Activated effector memory CD4-positive, alpha-beta T cell treated with Interleukin-2 at 50 U/mL for 16 hours (primary cell): ENCODE measurements at regions not wholly inside any gene's neighbourhood (a gene's known extent, or its start where the extent isn't known, plus 50 kb on each side); places are given as distances from the start of the nearest gene placed in this dataset.

ENCODE experiments used
- DNase-seq: peaks from one replicate; pipeline ENCODE4 v3.0.0-alpha.2; 2020

DNA sequence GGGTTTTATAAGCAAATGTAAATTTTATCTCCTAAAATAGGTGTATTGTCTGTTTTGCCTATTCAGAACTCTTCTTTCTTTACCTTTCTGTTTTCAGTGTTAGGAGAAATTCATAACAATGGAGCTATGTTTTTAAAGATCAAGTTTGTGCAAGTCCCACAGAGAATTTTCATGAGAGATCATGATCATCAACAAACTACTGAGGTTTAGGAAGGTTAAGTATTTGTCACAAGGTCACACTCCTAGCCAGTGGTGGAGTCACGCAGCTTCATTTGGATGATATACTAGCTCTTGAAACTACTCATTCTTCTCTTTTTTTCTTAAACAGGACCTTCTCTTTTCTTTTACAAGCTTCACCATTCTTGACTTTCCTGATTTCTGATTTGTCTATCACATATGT lies 892.6 kb upstream of the FRG1 start:
- no peak for DNase-seq

DNA sequence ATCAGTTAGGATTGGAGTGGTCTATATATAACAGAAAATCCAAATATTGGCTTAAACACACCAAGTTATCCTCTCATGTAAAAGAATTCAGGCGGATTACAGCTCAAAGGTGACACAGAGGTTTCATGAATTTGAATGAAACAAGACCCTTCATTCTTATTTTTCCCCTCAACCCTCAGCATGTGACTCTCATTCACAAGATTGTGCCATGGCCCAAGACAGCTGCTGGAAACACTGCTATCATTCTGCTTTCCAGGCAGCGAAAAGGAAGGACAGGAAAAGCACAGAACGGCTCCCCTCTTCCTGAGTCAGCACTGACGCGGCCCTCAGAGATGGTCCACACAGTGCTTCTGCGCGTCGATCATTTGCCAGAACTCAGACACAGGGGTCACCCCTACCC lies 891.0 kb upstream of the FRG1 start:
- no peak for DNase-seq

DNA sequence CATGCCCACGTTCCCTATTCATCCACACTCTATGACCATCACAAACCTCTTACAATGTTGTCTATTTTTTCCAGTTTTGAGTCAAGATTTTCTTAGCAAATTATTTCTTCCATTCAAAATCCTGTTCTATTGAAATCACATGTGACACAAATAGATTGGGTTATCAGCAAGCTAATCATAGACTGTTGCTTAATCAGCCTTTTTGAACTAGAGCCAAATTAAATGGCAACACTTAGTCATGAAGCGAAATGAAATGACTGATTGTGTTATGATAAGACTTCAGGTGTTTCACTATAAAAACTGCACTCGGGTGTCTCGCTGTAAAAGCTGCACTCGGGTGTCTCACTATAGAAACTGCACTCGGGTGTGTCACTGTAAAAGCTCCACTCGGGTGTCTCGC lies 890.0 kb upstream of the FRG1 start:
- no peak for DNase-seq

DNA sequence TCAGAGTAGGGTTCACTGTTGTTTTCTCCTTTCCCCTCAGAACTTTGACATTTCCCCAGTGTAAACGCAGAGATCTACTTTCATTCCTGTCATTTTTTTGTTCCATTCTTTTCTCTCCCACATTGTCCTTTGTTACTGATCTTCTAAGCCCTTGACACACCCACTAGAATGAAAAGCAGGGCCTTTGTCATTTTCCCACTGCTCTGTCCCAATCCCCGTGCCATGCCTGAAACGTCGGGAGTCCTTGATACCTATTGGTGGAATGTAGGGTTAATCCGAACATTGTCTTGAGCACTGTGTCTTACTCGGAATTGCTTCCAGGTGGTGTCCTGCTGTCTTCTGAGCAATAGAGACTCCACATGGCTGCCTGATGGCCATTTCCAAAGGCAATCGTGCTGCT lies 887.1 kb upstream of the FRG1 start:
- no peak for DNase-seq

DNA sequence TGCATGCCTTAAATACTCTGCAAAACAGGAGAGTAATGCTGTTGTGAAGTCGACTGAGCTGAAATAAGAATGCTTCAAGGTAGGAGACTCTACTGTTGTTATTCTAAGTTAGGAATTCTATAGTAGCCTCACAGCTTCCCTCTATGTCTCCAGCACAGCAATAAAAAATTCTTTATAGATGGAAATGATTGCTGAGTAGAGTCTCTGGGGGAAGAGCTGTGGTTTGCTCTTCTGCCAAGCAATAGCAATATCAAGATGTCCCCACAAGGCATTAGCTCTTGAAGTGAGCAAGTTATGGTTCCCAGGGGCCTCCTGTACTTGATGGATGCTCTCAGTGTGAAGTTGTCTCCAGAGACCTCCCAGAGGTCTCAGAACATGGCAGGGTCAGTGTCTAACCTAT lies 880.6 kb upstream of the FRG1 start:
- DNase-seq = no peak

DNA sequence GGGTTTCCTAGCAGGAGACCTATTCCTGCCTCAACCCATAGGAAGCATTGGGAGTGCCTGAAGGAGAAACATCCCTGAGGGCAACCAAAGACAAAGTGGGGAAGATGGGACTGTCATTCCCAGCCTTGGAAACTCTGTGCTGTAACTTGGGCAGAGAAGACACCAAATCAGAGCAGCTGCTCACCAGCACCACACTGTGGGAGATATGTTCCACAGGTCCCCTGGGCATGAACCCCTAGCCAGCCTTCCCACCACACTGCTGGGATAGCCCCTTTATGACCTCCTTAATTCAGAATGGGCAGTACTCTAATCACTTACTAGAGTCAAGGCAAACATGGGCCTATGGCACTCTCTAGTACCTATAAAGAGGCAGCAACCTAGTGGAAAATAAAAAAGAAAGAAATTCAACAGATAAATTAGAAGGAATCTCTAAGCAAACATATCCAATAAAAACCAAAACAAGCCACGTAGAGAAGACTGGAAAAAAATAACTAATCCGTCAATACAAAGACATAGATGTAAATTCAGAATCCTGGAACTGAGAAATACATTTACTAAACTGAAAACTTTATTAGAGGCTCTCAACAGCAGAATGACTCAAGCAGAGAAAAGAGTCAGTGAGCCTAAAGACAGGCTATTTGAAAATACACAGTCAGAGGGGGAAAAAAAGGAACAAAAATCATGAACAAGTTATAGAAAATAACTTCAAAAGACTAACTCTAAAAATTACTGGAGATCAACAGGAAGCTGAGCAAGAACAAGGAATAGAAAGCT lies 878.4 kb upstream of the FRG1 start:
- no peak for DNase-seq

DNA sequence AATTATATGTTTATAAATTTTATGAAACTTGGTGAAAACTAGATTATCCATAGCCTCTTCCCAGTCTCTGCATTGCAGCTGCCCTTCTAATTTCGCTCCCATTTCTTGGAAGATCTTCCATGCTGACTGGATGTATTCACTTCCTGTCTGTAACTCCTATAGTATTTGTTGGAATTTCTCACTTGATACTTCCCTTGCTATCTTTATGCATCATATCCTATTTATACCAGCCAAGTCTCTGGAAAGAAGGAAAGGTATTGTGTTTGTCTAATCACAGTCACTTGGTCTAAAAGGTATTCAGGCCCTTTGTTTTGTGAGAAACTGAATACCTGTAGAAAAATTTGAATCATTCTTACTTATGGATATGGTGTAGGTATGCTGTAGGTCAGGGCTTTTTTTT lies 870.9 kb upstream of the FRG1 start:
- no peak for DNase-seq

DNA sequence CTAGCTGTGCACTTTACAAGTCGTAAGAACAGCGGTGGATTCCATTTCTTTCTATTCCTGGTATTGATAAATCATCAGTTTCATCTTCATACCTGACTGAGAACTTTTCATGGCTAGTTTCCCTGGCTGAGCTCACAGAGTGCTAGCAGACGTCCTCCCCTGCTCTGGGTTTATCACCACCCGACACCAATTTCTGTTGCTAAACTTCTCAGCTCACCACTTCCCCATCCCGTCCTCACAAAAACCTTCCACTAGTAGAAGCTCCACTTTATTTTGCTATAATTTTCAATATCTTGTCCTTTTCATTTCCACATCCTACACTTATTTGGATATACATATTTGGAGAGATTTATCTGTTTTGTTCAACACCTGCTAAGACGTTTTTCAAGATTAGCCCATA lies 869.4 kb upstream of the FRG1 start:
- DNase-seq = no peak

DNA sequence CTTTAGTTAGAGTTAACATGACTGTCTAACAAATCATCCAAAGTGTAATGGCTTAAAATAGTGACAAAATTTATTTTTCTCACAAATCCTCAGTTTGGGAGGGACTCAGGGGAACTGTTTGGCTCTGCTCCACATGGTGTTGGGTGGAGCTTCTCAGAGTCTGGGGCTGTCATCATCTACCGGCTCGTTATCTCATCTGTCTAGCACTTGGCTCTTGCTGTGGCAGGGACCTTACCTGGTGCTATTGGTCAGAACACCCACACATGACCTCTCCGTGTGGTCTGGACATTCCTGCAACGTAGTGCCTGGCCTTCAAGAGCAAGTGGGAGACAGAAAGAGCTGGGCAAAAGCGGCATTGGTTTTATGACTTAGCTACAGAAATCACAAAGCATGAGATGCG lies 866.9 kb upstream of the FRG1 start:
- no peak for DNase-seq

DNA sequence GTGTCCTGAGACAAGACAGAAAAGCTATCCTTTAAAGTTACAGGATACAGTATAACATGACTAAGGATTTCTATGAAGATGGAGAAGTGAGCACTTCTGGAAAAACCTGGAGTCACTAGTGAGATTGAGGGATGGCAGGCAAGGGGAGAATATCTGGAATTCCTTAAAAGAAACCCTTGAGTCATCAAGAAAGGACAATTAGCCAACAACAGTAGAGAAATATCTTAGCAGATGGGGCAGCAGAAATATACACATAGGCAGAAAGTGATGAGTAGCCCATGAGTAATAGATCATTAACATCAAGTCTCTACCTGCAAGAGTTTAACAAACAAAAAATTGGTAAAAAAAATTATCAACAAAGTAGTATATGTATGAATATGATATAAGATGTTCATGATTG lies 858.8 kb upstream of the FRG1 start:
- DNase-seq = no peak

DNA sequence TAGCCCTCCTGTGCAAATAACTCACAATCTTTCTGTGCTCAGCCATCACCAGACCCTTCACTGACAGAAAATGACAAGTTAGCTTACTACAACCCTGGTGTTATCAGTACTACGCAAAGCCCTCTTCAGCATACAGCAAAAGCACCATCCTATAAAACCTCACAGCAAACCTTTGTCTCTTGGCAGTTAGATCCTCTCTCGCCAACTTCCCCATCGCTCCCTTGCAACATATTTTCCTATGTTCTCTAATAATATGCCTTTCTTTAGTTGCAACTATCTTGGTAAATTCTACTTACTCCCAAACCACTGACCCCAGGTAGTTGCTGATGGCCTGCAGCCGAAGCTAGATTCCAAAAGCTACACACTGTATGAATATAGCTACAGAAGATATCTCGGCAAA lies 856.9 kb upstream of the FRG1 start:
- no peak for DNase-seq

DNA sequence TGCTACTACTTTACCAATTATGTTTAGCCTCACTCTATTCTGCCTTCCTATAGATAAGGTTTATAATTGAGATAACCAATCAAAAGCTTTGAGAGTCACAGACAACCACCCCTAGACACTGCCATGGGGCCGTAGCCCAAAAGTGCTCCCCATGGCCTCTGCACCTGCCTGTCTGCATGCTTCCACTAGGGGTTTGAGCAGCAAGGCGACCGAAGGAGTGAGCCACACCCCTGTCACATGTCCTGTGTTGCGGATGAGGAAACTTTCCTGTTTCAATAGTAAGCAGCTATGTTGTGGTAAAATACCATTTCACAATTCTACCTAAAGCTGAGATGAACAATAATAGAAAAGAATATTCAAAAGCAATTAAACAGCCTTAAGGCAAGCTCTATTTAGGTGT lies 856.0 kb upstream of the FRG1 start:
- DNase-seq = no peak

DNA sequence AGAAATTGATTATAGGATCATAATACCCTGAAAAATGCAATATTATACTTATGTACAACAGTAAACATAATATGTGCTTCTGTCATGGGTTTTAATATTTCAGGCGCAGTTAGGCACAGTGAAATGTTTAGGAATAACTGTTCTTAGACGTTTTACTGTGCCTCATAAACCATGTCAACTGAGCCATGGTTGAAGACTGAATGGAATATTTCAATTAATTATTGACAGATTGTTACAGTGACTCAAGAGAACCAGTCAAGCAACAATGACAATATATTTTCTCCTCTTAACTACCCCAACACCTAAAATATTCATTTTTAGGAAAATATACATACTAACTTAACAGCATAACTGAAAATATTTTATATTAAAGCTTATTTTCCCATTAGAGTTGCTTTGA lies 852.7 kb upstream of the FRG1 start:
- DNase-seq = no peak

DNA sequence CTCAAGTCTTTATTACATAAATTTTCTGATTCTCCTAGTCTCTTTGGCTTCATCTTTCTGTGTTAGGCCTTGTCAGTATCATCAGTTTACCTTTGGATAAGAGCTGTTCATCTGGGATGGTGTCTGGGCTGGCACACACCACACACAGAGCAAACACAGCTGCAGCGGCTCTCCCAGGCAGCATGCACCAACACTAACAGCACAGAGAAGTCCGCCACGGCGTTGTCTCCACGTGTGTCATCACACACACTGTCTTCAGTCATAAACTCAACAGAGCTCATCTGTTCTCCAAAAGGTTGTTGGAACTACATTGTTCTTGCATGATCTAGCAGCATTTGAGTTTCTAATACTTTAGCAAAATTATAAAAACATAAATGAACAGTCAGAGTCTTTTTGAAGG lies 851.9 kb upstream of the FRG1 start:
- no peak for DNase-seq

DNA sequence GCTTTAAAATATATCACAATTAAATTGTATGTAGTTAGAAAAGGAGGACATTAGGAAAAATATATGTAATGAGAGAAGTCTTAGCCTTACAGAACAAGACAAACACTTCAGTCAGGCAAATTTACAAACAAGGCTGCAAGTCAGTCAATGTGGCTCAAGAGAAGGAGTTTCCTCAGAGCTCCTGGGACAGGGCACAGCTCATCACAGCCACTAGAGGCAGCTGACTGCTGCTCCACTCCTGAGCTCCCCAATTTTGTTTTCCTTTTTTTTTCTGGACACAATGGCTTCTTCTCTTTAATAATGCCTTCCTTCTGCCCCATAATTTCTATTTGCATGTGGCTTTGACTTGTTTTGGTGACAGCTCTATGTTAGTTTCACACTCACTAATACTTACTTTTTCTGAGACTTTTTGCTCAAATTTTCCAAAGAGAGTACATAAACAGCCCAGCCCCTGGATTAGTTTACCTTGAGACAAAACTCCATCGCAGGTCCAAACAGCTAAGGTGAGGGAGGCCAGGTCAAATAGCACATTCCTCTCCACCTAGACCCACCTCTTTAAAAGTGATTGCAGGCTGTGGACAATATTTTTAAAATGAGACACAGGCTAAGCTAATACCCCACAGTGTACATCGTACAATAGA lies 850.4 kb upstream of the FRG1 start:
- no peak for DNase-seq

DNA sequence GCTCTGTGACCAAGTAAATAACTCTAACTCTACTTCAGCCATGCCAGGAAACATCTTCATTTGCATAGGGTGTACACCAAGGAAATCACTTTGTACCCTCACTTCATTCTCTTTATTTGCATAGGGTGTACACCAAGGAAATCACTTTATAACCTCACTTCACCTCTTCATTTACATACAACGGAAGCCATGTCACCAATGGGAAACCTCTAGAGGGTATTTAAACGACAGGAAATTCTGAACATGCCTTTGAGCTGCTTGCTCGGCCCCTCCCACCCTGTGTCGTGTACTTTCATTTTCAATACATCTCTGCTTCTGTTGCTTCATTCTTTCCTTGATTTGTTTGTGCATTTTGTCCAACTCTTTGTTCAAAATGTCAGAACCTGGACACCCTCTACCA lies 848.1 kb upstream of the FRG1 start:
- no peak for DNase-seq

DNA sequence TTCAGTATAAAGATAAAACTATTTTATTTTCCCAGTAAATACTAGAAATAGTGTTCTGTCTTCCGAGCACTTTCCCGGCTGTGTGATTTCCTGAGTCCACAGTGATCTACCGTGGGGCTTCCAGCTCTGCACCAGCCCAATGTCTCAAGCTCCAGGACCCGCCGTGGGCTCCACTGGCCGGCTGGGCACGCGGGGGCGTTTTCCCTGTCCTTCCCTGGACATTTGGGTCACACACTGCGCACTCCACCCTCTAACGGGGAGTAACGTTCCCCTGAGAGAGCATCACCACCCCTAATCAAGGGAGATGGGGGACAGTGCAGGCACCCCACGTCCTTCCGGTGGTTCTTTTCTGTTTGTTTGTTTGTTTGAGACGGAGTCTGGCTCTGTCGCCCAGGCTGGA lies 844.6 kb upstream of the FRG1 start:
- DNase-seq = no peak

DNA sequence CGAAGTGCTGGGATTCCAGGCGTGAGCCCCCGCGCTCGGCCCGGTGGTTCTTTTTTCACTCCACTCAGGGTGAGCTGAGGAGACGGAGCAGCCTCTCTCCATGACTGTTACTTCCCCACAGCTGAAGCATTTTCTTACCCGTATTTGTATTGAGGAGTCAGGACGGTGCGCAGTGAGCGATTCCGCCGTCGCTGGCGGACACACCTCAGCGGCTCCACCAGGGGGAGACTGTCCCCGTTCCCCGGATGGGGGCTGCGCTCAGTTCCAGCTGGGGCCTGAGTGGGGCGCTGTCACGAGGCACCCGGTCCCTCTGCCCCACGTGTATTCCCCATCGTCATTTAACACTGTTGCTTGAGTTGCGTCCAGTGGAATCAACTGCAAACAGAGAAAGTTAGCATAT lies 844.0 kb upstream of the FRG1 start:
- DNase-seq = no peak

DNA sequence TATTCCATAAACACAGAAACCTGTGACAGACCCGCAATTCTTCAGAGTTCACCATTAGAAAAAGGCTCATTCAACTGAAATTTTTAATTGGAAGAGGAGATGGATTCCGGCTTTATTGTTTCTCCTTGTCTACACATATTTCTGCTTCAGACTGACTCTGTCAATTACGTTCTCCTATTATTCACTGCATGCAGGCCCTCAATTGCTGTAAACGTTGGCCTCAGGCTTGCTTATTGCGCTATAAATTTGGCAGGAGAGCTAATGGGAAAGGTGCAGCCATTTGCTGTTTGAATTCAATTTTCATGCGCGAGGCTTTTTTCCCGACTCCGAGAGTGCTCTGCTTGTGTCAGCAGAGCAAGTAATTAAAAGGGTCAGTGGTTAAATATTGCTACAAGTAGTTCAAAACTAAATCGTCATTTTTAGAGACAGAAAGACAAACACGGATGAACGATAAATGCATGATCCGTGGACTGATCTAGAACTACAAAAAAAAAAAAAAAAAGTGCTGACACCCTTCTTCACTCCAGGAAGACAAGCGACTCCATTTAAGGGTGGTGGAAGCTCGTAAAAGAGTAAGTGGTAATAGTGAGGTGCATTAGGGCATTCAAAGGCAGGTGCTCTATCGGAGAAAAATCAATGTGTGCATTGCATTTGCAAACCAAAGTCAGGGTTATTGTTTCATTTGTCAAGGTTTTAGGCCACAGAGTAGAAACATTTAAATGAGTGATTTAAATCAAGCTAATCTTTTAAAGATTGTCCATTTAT lies 841.6 kb upstream of the FRG1 start:
- DNase-seq = no peak

DNA sequence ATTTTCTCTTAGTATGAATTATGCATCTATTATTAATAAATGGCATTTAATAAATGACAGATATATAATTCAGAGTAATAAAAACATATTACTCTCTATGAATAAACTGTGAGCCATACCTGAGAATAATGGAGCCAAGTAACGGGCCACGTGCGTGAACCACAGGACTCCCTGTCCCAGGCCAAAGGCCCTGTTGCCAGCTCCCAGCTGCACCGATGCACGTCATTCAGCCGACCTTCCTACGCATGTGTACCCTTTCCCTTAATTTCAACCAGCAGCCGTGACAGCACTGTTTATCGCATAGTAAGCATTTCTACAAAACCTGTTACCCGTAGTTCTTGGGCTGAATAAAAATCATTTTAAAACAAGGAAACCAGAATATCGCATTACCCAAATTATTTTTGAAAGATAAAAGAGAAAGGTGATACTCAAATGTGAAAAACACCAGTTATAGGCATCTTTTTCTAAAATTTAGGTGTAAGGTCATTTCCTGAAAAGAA lies 827.2 kb upstream of the FRG1 start:
- no peak for DNase-seq

DNA sequence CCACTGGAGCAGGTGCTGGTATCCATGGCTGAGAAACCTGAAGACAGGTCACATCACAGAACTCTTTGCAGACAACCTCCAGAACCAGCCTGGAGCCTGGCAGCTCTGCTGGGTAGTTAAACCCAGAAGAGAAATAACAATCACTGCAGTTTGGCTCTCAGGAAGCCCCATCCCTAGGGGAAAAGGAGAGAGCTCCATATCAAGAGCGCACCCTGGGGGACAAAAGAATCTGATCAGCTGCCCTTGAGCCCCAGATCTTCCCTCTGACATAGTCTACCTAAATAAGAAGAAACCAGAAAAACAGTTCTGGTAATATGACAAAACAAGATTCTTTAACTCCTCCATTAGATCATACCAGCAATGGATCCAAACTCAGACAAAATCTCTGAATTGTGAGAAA lies 823.2 kb upstream of the FRG1 start:
- no peak for DNase-seq

DNA sequence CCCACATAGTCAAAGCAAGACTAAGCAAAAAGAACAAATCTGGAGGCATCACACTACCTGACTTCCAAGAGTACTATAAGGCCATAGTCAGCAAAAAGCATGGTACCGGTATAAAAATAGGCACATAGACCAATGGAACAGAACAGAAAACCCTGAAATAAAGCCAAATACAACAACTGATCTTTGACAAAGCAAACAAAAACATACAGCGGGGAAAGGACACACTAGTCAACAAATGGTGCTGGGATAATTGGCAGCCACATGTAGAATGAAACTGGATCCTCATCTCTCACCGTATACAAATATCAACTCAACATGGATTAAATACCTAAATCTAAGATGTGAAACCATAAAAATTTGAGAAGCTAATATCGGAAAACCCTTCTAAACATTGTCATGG lies 819.3 kb upstream of the FRG1 start:
- no peak for DNase-seq

DNA sequence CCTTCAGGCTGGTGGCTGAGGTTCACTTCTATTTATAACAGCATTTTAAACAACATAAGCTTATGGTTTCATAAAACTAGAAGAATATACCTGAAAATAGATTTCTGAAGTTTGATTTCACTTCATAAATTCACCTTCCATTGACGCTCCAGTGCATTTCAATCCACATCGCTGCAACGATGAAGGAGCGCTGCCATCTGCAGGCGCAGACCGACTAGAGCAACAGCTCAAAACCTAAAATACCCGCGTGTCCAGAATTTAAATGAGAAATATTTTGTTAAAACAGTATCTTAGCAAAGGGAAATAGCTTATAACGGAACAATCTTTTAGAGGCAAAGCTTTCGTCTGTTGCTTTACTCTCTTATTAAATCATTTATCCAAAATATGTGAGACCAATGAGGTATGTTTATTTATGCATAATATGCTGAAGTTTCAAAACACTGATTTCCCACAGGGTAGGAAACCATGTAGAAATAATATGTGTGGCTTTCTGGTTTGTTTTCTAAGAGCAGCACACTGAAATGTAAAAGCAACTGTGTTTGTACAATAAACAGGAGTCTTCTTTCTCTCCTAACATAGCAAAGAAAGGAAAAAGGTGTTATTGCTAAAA lies 816.4 kb upstream of the FRG1 start:
- DNase-seq = no peak

DNA sequence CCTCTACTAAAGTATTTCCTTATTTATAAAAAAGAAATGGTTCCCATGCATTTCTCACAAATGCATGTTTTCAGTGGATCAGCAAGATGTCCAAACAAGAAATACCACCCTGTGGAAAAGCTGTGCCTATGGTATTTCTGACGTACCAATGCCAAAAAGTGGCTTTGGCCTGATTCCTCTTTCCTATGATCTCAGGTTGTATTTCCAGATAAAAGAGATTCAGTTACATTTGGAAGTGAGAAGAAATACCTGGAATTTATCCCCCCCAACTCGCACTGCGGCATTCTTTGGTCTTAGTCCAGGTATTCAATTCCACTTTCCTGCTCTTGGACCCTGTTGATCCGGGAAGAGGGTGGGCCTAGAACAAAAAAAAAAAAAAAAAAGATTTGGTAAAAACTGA lies 815.9 kb upstream of the FRG1 start:
- DNase-seq = no peak
